PC-9 (cell line): ENCODE measurements at regions not wholly inside any gene's neighbourhood (a gene's known extent, or its start where the extent isn't known, plus 50 kb on each side); places are given as distances from the start of the nearest gene placed in this dataset.

Experiments
- CTCF ChIP-seq: fragments of 200-600 bp; sonication (generic); conservative IDR thresholded peaks from 2 replicates; pipeline ENCODE4 v1.6.1; 2017; ENCODE audit warnings: mixed run types, antibody characterized with exemption, mild to moderate bottlenecking, moderate library complexity
- EZH2 ChIP-seq: fragments of 200-600 bp; sonication (generic); IDR thresholded peaks from 2 replicates; pipeline ENCODE4 v1.8.0; 2017; ENCODE audit warnings: antibody characterized with exemption, low read depth

GRCh38 chr5:90056911-90057705 is 352.4 kb downstream of the CETN3 start:
- TF ChIP-seq CTCF (no peak), EZH2 (no peak)
